ENCODE measurements at regions not wholly inside any gene's neighbourhood (a gene's known extent, or its start where the extent isn't known, plus 50 kb on each side); places are given as distances from the start of the nearest gene placed in this dataset.

- no peak for TF ChIP-seq GATA3 (IDR thresholded peaks at IDR 0.05; ENCODE audit: low read depth, low read length)
- no peak for TF ChIP-seq GATA2 (IDR thresholded peaks at IDR 0.05; ENCODE audit: low read depth, low read length)
These were observed 126.4 kb upstream of the COL5A1 start for GRCh38 chr9:134515026-134515821.

- TF ChIP-seq GATA2 (IDR thresholded peaks at IDR 0.05; ENCODE audit: low read depth, low read length): no peak
- no peak for TF ChIP-seq GATA3 (IDR thresholded peaks at IDR 0.05; ENCODE audit: low read depth, low read length)
These were observed 125.1 kb upstream of the COL5A1 start for GRCh38 chr9:134516464-134516863.

- TF ChIP-seq GATA3 (IDR thresholded peaks at IDR 0.05; ENCODE audit: low read depth, low read length) (no peak), GATA2 (IDR thresholded peaks at IDR 0.05; ENCODE audit: low read depth, low read length) (no peak)
These were observed 124.4 kb upstream of the COL5A1 start for GRCh38 chr9:134517069-134517680.

- TF ChIP-seq GATA3 (IDR thresholded peaks at IDR 0.05; ENCODE audit: low read depth, low read length) (no peak), GATA2 (IDR thresholded peaks at IDR 0.05; ENCODE audit: low read depth, low read length) (no peak)
These were observed 123.5 kb upstream of the COL5A1 start for GRCh38 chr9:134518004-134518606.

GRCh38 chr9:134519375-134520070, 122.1 kb upstream of the COL5A1 start:
- no peak for TF ChIP-seq GATA3 (IDR thresholded peaks at IDR 0.05; ENCODE audit: low read depth, low read length)
- no peak for TF ChIP-seq GATA2 (IDR thresholded peaks at IDR 0.05; ENCODE audit: low read depth, low read length)

- TF ChIP-seq GATA3 (IDR thresholded peaks at IDR 0.05; ENCODE audit: low read depth, low read length): no peak
- TF ChIP-seq GATA2 (IDR thresholded peaks at IDR 0.05; ENCODE audit: low read depth, low read length): no peak
These were observed 119.6 kb upstream of the COL5A1 start for GRCh38 chr9:134521817-134522501.

- no peak for TF ChIP-seq GATA3 (IDR thresholded peaks at IDR 0.05; ENCODE audit: low read depth, low read length)
These were observed 119.1 kb upstream of the COL5A1 start for GRCh38 chr9:134522502-134522848.

- no peak for TF ChIP-seq GATA3 (IDR thresholded peaks at IDR 0.05; ENCODE audit: low read depth, low read length)
- no peak for TF ChIP-seq GATA2 (IDR thresholded peaks at IDR 0.05; ENCODE audit: low read depth, low read length)
These were observed 118.6 kb upstream of the COL5A1 start for GRCh38 chr9:134522976-134523375.

- TF ChIP-seq GATA3 (IDR thresholded peaks at IDR 0.05; ENCODE audit: low read depth, low read length) (no peak), GATA2 (IDR thresholded peaks at IDR 0.05; ENCODE audit: low read depth, low read length) (no peak)
These were observed 116.4 kb upstream of the COL5A1 start for GRCh38 chr9:134525070-134525815.

- no peak for TF ChIP-seq GATA3 (IDR thresholded peaks at IDR 0.05; ENCODE audit: low read depth, low read length)
- no peak for TF ChIP-seq GATA2 (IDR thresholded peaks at IDR 0.05; ENCODE audit: low read depth, low read length)
These were observed 115.6 kb upstream of the COL5A1 start for GRCh38 chr9:134525841-134526583.

- TF ChIP-seq GATA3 (IDR thresholded peaks at IDR 0.05; ENCODE audit: low read depth, low read length): no peak
- no peak for TF ChIP-seq GATA2 (IDR thresholded peaks at IDR 0.05; ENCODE audit: low read depth, low read length)
These were observed 114.8 kb upstream of the COL5A1 start for GRCh38 chr9:134526584-134527477.

- no peak for TF ChIP-seq GATA3 (IDR thresholded peaks at IDR 0.05; ENCODE audit: low read depth, low read length)
- no peak for TF ChIP-seq GATA2 (IDR thresholded peaks at IDR 0.05; ENCODE audit: low read depth, low read length)
These were observed 110.9 kb upstream of the COL5A1 start for GRCh38 chr9:134530724-134531123.

Data from SH-SY5Y (cell line).